GM19025 (cell line): ENCODE measurements at regions not wholly inside any gene's neighbourhood (a gene's known extent, or its start where the extent isn't known, plus 50 kb on each side); places are given as distances from the start of the nearest gene placed in this dataset.
"Not testable (repeated sequence)": the region's sequence is repeated elsewhere in the genome, so short reads cannot be mapped to it uniquely, and the experiment has no call there.

Experiments used
- ATAC-seq: cut with Tn5 transposase; IDR thresholded peaks from one replicate; pipeline ENCODE4 v1.9.1; 2021; ENCODE audit warnings: mild to moderate bottlenecking, low read depth, moderate library complexity; ENCODE audit not compliant: unreplicated experiment

- no peak for ATAC-seq
Observed at GRCh38 chr7:82625377-82625776, 181.8 kb upstream of the CACNA2D1 start.

- no peak for ATAC-seq
Observed at GRCh38 chr7:82624965-82625364, 181.4 kb upstream of the CACNA2D1 start.

- ATAC-seq, result no peak
Observed at GRCh38 chr7:82624337-82624736, 180.8 kb upstream of the CACNA2D1 start.

- ATAC-seq, result no peak
Observed at GRCh38 chr7:82623812-82624211, 180.2 kb upstream of the CACNA2D1 start.

- no peak for ATAC-seq
Observed at GRCh38 chr7:82617156-82617555, 173.6 kb upstream of the CACNA2D1 start.

- no peak for ATAC-seq
Observed at GRCh38 chr7:82616059-82616728, 172.6 kb upstream of the CACNA2D1 start.

GRCh38 chr7:82615527-82615926 lies 171.9 kb upstream of the CACNA2D1 start:
- peak; percentile 88 for ATAC-seq

GRCh38 chr7:82609746-82610145 lies 166.2 kb upstream of the CACNA2D1 start:
- ATAC-seq, result no peak

GRCh38 chr7:82605247-82605864 lies 161.8 kb upstream of the CACNA2D1 start:
- ATAC-seq, result no peak

GRCh38 chr7:82602066-82602465 lies 158.5 kb upstream of the CACNA2D1 start:
- no peak for ATAC-seq

- no peak for ATAC-seq
Observed at GRCh38 chr7:82600531-82600930, 157.0 kb upstream of the CACNA2D1 start.

GRCh38 chr7:82599895-82600294 lies 156.3 kb upstream of the CACNA2D1 start:
- no peak for ATAC-seq

- ATAC-seq, result no peak
Observed at GRCh38 chr7:82598958-82599357, 155.4 kb upstream of the CACNA2D1 start.

- not testable (repeated sequence) for ATAC-seq
Observed at GRCh38 chr7:82595795-82596194, 152.2 kb upstream of the CACNA2D1 start.

- no peak for ATAC-seq
Observed at GRCh38 chr7:82595176-82595575, 151.6 kb upstream of the CACNA2D1 start.

GRCh38 chr7:82594665-82595064 lies 151.1 kb upstream of the CACNA2D1 start:
- ATAC-seq, result no peak

GRCh38 chr7:82593780-82594179 lies 150.2 kb upstream of the CACNA2D1 start:
- no peak for ATAC-seq

GRCh38 chr7:82592416-82592815 lies 148.8 kb upstream of the CACNA2D1 start:
- ATAC-seq, result no peak

- no peak for ATAC-seq
Observed at GRCh38 chr7:82579047-82579446, 135.5 kb upstream of the CACNA2D1 start.

GRCh38 chr7:82578430-82578829 lies 134.9 kb upstream of the CACNA2D1 start:
- ATAC-seq, result no peak

- ATAC-seq, result peak; percentile 83
Observed at GRCh38 chr7:82572195-82572880, 128.8 kb upstream of the CACNA2D1 start.

GRCh38 chr7:82571047-82571446 lies 127.5 kb upstream of the CACNA2D1 start:
- ATAC-seq, result not testable (repeated sequence)
